GM23248 (cell line): ENCODE measurements at regions not wholly inside any gene's neighbourhood (a gene's known extent, or its start where the extent isn't known, plus 50 kb on each side); places are given as distances from the start of the nearest gene placed in this dataset.

Experiments
- DNase-seq: peaks from one replicate; pipeline ENCODE4 v3.0.0-alpha.2; 2015
- H2AFZ ChIP-seq: fragments of 200-600 bp; sonication (generic); 2 replicates; pipeline ENCODE4 v1.6.1; 2016; ENCODE audit warnings: antibody characterized with exemption
- H3F3A ChIP-seq: fragments of 200-600 bp; sonication (generic); 2 replicates; pipeline ENCODE4 v1.6.1; 2016; ENCODE audit warnings: mild to moderate bottlenecking, antibody characterized with exemption, mixed run types; ENCODE audit not compliant: insufficient read depth
- H3K27ac ChIP-seq: fragments of 200-600 bp; sonication (generic); 2 replicates; pipeline ENCODE4 v1.5.1; 2016; ENCODE audit warnings: mild to moderate bottlenecking
- H3K27me3 ChIP-seq: fragments of 200-600 bp; sonication (generic); replicated peaks from 2 replicates; pipeline ENCODE4 v1.6.1; 2016; ENCODE audit warnings: mild to moderate bottlenecking; ENCODE audit not compliant: insufficient read depth
- H3K36me3 ChIP-seq: fragments of 200-600 bp; sonication (generic); 2 replicates; pipeline ENCODE4 v1.6.1; 2016; ENCODE audit warnings: low read depth, mild to moderate bottlenecking
- H3K4me1 ChIP-seq: fragments of 200-600 bp; sonication (generic); 2 replicates; pipeline ENCODE4 v1.6.1; 2016; ENCODE audit warnings: mild to moderate bottlenecking; ENCODE audit not compliant: insufficient read depth
- H3K4me2 ChIP-seq: fragments of 200-600 bp; sonication (generic); one replicate; pipeline ENCODE4 v1.6.1; 2016; ENCODE audit warnings: mild to moderate bottlenecking; ENCODE audit not compliant: unreplicated experiment
- H3K4me3 ChIP-seq: fragments of 200-600 bp; sonication (generic); 2 replicates; pipeline ENCODE4 v1.5.1; 2016; ENCODE audit warnings: mild to moderate bottlenecking
- H3K79me2 ChIP-seq: fragments of 200-600 bp; sonication (generic); 2 replicates; pipeline ENCODE4 v1.6.1; 2016; ENCODE audit warnings: mild to moderate bottlenecking; ENCODE audit not compliant: insufficient read depth
- H3K9ac ChIP-seq: fragments of 200-600 bp; sonication (generic); 2 replicates; pipeline ENCODE4 v1.6.1; 2016; ENCODE audit warnings: mild to moderate bottlenecking
- H3K9me2 ChIP-seq: fragments of 200-600 bp; sonication (generic); 2 replicates; pipeline ENCODE4 v1.6.1; 2016; ENCODE audit warnings: mixed run types, mild to moderate bottlenecking, moderate library complexity; ENCODE audit not compliant: insufficient read depth
- H3K9me3 ChIP-seq: fragments of 200-600 bp; sonication (generic); one replicate; pipeline ENCODE4 v1.6.1; 2017; ENCODE audit warnings: low read depth
- H4K20me1 ChIP-seq: fragments of 200-600 bp; sonication (generic); 2 replicates; pipeline ENCODE4 v1.6.0; 2016; ENCODE audit not compliant: insufficient read depth
- EZH2 ChIP-seq: fragments of 200-600 bp; sonication (generic); IDR thresholded peaks from 2 replicates; pipeline ENCODE4 v1.6.1; 2018; ENCODE audit warnings: antibody characterized with exemption, mild to moderate bottlenecking; ENCODE audit not compliant: insufficient read depth, poor library complexity, severe bottlenecking
- EZH2phosphoT487 ChIP-seq: fragments of 200-600 bp; sonication (generic); IDR thresholded peaks from 2 replicates; pipeline ENCODE4 v1.6.1; 2018; ENCODE audit warnings: antibody characterized with exemption, moderate library complexity, mild to moderate bottlenecking, low read depth; ENCODE audit not compliant: insufficient read depth
- WGBS, 2 experiments: methylation state at CpG; one replicate each; pipeline ENCODE4 v1.1.6; 2015 to 2017; ENCODE audit warnings: low lambda C conversion rate in 2 of 2, low coverage in 1 of 2; ENCODE audit errors: missing lambda C conversion rate in 2 of 2; 5-methylcytosine and 5-hydroxymethylcytosine counted together
- in situ Hi-C: fragments of 300-500 bp; cut with MboI; formaldehyde crosslinking; loops from 2 replicates; pipeline ENCODE4 v1.15.0; 2020

- H3K4me2 ChIP-seq: no peak overlapping the region
- no peaks in the 10 kb centered on the region for H3K4me1 ChIP-seq
- no peaks in the 10 kb centered on the region for H3F3A ChIP-seq
- no peaks in the 10 kb centered on the region for H3K9me2 ChIP-seq
- H4K20me1 ChIP-seq: no peaks in the 10 kb centered on the region
- H3K27ac ChIP-seq: no peak overlapping the region
- no peaks in the 10 kb centered on the region for H3K79me2 ChIP-seq
- TF ChIP-seq EZH2 (no peak), EZH2phosphoT487 (no peak)
- in situ Hi-C loops: no loop called here
- no peak for DNase-seq
- no peaks in the 10 kb centered on the region for H3K9me3 ChIP-seq
- H3K36me3 ChIP-seq: no peaks in the 10 kb centered on the region
- no peak overlapping the region for H3K9ac ChIP-seq
- H2AFZ ChIP-seq: no peak overlapping the region
- no peaks in the 10 kb centered on the region for H3K27me3 ChIP-seq
- H3K4me3 ChIP-seq: no peak overlapping the region
Observed at GRCh38 chrX:67288156-67288555, 255.7 kb upstream of the AR start.

DNA sequence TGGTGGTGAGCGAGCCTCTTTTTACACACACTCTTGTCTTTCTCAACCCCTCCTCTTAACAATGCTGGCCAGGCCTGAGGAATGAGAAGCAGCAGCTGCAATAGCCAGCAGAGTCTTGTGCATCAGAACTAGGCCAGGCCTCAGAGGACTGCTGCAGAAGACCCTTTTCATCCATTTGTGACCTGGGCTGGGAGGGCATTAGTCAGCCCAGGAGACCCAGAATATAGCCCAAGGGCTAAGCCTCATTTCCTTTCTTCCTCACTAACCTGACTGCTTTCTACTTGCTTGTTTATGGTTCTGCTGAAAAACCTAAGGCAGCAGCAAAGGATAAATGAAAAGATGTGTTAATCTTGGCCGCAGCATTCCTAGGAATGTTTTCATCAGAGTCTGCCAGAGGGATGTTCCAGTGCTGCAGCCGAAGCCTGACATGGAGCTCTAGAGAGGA is 254.7 kb upstream of the AR start:
- Histone ChIP-seq H2AFZ (no peak overlapping the region), H3K9me3 (no peaks in the 10 kb centered on the region), H3F3A (no peaks in the 10 kb centered on the region), H3K4me3 (no peak overlapping the region), H3K4me2 (no peak overlapping the region), H3K9ac (no peak overlapping the region), H4K20me1 (no peaks in the 10 kb centered on the region), H3K36me3 (no peaks in the 10 kb centered on the region), H3K27me3 (no peaks in the 10 kb centered on the region), H3K27ac (no peak overlapping the region), H3K4me1 (no peaks in the 10 kb centered on the region), H3K9me2 (no peaks in the 10 kb centered on the region), H3K79me2 (no peaks in the 10 kb centered on the region)
- no peak for TF ChIP-seq EZH2
- no peak for TF ChIP-seq EZH2phosphoT487
- in situ Hi-C loops: no loop called here
- no peak for DNase-seq
- WGBS, 2 experiments: 0 to 3% methylated on average over 3 of the region's 3 CpGs

DNA sequence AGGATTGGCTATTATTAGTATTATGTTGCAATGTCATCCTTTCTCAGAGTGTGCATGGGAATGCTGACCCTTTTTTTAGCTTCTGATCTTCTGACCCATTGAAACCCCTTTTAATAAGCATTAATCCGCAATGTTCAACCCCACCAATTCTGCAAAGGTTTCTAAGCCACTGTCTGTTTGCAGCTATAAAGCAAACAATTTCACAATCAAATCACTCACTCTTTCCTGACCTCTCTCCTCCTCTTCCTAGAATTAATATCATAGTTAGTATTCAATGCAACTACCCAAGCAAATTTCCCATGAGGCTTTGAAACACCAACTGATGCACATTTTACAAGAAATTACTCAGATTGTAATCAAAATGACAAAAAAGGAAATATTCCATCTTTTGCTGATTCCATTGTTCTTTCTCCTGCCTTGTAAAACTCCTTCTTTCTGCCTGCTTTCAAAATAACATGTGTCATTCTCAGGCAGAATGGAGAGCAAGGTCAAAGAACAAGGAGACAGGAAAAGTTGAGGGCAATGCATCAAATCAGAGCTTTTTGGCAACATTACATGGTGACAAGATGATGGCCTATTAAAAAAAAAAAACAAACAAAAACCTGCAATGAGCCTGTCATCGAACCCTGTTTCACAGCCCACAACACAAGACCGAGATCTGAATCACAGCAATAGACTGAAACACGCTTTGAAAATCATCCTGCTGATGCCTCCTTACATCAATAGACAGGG is 253.2 kb upstream of the AR start:
- H3K27me3 ChIP-seq: no peaks in the 10 kb centered on the region
- no peak for TF ChIP-seq EZH2phosphoT487
- no peak for TF ChIP-seq EZH2

GRCh38 chrX:67295924-67296323 is 247.9 kb upstream of the AR start:
- WGBS, 2 experiments: 0 to 9% methylated on average over 1 of the region's 1 CpG

More for the DNA sequence above, 253.2 kb upstream of the AR start:
- no peaks in the 10 kb centered on the region for H3K36me3 ChIP-seq
- no peak overlapping the region for H2AFZ ChIP-seq
- in situ Hi-C loops: no loop called here
- WGBS, 2 experiments: 3 to 4% methylated on average over 4 of the region's 4 CpGs
- H3K4me2 ChIP-seq: no peak overlapping the region
- no peak for DNase-seq
- H3K9me2 ChIP-seq: no peaks in the 10 kb centered on the region
- H3K79me2 ChIP-seq: no peaks in the 10 kb centered on the region
- H3K4me3 ChIP-seq: no peak overlapping the region
- H4K20me1 ChIP-seq: no peaks in the 10 kb centered on the region
- H3K27ac ChIP-seq: no peak overlapping the region
- H3F3A ChIP-seq: no peaks in the 10 kb centered on the region
- H3K9ac ChIP-seq: no peak overlapping the region
- no peaks in the 10 kb centered on the region for H3K4me1 ChIP-seq
- H3K9me3 ChIP-seq: no peaks in the 10 kb centered on the region

More at GRCh38 chrX:67295924-67296323, 247.9 kb upstream of the AR start:
- TF ChIP-seq EZH2 (no peak), EZH2phosphoT487 (no peak)
- in situ Hi-C loops: no loop called here
- Histone ChIP-seq H3K9ac (no peak overlapping the region), H3K79me2 (no peaks in the 10 kb centered on the region), H3K9me3 (no peaks in the 10 kb centered on the region), H3K36me3 (no peaks in the 10 kb centered on the region), H3K4me1 (no peaks in the 10 kb centered on the region), H3K27me3 (no peaks in the 10 kb centered on the region), H3K27ac (no peak overlapping the region), H3F3A (no peaks in the 10 kb centered on the region), H3K4me2 (no peak overlapping the region), H3K9me2 (no peaks in the 10 kb centered on the region), H2AFZ (no peak overlapping the region), H3K4me3 (no peak overlapping the region), H4K20me1 (no peaks in the 10 kb centered on the region)
- DNase-seq: no peak
